HG03571 (cell line): ENCODE measurements at regions not wholly inside any gene's neighbourhood (a gene's known extent, or its start where the extent isn't known, plus 50 kb on each side); places are given as distances from the start of the nearest gene placed in this dataset.

ENCODE experiments used
- ATAC-seq: cut with Tn5 transposase; IDR thresholded peaks from one replicate; pipeline ENCODE4 v1.9.1; 2021; ENCODE audit not compliant: unreplicated experiment

DNA sequence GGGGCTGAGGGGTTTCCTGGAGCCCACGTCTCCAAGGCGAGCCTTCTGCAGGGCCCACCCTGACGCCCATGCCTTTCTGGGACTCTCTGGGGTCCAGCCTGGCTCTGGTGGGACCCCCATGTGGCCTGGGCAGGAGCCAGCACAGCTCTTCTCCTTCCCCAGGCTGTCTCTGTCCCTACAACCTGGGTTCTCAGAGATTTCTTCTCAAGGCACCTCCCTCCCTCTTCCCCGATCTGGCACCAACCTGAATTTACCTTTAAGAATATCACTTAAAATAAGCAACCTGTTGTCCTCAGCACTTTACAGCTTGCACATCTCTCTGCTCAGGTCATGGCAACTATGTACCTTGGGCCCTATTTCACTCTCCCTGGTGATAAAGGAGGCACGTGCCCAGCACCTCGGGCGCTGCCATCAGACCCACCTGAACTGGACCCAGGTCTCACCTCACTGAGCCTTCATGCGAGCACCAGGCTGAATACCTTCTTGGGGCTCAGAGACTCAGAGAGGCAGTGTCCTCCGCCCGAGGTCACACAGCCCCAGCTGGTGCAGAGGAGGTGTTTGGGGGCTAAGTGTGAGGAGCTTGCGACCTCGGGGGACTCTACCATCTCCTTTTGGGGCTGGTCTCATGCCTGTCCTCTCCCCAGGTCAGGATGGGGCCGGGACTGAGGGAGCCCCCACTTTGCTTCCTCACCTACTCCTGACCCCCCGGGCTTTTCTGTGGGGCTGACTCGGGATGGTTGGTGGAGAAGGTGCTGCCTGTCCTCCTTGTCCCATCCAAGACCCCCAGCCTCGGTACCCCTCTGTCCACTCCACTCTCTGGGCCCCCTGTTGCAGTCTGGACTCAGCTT, 217.7 kb downstream of the C9orf50 start:
- ATAC-seq, result no peak

DNA sequence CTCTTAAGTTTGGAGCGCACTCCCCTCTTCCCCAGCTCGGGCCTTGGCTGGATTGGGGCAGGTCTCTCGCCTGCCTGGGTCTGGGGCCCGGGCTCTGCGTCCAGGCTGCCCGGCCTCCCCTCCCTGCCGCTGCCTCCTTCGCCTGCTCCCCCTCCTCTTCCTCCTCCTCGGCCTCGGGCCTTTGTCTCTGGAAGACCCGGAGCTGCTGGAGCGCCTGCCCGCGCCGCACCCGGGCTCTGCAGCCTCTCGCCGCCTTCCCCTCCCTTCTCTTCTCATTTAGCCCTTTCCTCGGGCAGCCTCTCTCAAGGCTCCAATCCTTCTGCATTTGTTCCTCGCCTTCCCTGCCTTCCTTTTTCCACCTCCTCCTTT, 218.5 kb downstream of the C9orf50 start:
- ATAC-seq, result no peak

DNA sequence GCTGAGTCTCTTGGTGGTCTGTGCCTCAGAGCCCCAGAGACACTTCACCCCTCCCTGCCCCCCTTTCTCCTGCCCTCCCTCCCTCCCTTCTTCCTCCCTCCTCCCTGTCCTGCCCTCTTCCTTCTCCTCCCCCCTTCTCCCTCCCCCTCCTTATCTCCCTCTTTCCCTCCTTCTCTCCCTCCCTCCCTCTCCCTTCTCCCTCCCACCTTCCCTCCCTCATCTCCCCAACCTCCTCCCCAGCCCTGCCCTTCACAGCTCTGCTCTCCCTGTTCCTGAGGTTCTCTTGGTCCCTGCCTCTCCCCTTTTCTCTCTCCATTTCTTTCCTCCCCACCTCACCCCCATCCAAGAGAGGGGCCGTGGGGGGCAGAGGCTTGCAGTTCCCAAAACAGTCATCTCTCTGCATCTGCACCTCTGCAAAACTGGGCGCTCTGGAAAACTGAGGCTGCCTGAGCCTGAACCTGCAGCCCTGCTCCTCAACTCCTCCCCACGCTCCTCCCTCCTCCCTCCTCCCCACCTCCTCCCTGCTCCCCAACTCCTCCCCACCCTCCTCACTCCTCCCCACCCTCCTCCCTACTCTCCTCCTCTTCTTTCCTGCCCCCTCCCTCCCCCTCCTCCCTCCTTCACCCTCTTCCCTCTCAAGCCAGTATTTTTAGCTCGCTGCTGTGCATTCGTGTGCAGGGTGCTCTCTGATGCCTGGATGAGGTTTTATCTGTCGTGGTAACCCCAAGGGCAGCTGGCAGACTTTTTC, 219.1 kb downstream of the C9orf50 start:
- no peak for ATAC-seq

DNA sequence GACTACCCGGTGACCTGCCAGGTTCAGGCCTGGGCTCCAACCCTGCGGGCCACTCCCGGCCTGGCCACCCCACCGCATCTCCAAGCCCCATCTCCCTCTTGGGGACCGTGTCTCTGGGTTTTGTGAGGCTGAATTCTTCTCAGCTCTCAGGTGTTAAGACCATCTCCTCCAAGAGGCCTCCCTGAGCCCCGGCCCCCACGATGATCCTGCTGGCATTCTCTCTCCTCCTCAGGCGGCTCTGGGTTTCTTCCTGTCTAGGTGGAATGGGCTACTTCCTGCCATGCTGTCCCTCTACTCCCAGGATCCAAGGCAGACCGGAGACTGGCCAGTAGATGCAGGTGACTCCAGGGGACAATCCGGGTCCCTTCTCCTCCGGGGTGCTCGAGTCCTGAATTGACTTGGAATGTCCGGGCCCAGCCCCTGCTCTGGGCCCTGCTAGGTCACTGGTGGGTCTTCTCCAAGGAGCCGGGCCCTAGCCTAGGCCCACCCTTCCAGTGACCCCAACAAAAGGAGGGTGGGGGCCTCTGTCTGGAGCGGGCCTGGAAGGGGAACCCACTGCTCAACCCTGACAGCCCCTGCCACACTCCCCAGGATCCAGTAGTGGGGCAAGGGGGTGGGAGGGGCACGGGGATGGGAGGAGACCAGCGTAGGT, 219.8 kb downstream of the C9orf50 start:
- ATAC-seq, result no peak

DNA sequence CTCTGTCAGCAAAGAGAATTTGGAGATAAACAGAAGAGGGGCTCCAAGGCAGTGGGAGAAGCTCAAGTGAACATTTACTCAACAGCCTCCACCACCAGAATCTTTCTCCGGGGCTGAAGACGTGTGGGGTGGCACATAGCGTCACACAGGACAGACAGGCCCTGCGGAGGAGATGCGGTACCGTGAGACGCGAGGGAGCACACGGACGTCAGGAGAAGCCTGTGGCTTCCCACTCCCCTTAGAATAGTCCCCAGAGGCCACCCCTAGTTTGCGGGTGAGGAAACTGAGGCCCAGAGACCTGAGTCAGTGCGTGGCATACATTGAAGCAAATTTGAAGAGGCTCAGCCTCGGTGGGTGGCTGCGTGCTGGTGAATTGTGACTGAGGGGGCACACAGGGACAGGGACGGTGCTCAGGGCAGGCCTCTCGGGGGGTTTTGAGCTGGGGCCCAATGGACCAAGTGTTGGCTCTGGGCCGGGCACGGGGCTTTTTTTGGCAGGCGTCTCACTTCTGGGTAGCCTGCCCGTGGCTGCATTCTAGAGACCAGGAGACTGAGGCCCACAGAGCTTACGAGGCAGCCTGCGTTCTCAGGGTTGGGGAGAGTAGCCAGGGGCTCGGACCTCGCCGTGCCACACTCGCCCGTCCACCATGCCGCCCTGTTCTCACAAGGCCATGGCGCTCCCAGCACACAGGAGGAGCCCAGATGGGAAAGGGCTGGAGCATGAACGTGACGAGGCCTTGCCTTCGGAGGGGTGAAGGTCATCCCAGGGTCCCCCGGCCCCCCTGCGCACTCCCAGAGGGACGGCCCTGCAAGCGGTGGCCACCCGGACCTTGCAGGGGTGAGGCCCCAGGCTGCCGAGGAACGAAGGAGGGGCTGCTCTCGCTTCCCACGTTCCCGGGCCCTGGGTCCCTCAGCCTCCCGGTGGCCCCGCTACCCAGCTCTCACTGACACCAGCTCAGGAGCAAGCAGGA, 220.6 kb downstream of the C9orf50 start:
- ATAC-seq, result no peak

DNA sequence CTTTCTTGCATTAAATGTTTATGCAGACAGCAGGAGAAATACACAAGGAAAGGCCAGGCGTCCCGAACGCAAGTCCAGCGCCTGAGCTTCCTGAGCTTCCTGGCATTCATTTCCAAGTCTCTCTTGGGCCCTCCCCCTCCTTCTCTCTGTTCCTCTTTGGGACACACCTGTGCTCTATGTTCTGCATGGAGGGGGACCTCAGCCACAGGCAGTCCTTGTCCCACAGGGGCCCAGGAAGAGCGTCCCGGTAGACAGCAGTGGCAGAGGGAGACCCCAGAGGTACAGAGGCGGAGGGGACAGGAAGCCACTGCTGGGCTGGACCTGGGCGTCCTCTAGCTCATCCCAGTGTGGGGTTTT, 221.3 kb downstream of the C9orf50 start:
- no peak for ATAC-seq

DNA sequence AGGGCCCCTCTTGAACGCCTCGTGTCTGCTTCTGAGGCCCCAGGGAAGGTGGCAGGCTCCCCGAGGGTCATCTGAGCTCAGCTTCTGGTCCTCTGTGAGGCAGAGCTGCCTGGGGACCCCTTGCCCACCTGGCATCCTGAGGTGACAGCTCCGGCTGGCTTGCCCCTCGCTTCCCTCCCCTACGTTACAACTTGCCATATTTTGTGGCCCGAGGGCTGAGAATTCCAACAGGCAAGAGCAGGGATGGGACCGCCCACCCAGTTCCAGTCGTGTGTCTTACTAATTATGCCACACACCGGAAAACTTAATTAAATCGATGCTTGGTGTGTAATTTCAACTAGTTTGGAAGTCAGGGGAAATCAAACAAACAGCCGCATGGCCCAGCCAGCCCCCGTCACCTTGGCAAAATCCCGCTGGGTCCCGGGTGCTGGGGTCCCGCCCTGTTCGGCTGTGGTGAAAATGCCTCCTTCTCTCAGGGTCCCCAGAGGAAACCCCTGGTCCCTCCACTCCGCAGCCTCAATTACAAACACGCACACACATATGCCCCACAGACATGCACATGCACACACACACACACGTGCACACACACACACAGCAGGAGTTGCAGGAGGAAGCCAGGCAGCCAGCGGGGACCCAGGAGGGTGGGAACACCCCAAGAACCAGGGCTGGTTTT, 221.0 kb upstream of the IER5L start:
- ATAC-seq, result no peak

DNA sequence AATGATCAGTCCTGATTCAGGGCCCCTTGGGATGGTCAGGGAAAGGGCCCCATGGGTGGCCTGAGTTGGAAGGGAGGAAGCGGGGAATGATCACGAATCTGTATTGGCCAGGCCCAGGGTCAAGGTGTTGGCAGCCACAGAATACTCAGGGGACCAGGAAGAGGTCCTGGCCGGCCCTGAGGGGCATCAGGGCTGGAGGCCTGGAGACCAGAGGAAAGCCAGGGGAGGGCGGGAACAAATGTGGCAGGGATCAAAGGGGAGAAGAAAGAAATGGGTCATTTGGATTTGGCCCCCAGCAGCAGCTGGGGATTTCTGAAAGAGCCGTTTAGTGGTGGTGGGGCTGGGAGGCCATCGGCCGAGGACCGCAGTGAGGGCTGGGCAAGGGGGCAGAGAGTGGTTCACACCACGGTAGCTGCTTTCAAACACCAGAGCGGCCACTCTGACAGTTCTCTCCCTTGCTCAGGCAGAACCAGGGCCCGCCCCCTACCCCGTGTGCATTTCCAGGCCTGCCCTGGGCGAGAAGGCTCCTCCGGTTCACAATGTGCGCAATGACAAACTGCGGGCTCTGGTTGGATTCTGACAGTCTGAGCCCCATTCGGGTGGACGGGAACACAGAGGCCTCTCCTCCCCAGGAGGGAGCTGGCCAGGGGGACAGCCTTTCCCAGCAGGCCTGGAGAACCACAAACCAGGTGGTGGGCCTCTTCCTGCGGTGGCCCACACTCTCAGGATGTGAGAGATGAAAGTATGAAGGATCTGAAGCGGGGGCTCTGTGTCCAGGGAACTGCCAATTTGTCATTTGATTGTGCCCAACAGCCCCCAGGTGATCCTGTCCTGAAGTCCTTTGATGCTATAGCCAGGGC, 220.3 kb upstream of the IER5L start:
- ATAC-seq, result no peak

DNA sequence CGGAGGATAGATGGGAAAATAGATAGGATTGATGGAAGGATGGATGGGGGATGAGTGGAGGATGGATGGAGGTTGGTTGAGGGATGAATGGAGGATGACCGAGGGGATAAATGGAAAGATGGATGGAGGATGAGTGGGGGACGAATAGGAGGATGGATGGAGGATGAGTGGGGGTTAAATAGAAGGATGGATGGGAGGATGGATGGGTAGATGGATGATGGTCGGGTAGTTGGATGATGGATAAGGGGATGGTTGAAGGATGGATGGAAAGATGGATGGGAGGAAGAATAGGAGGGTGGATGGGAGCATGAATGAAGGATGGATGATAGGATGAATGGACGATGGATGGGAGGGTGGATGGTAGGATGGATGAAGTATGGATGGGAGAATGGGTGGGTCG, 219.3 kb upstream of the IER5L start:
- no peak for ATAC-seq

DNA sequence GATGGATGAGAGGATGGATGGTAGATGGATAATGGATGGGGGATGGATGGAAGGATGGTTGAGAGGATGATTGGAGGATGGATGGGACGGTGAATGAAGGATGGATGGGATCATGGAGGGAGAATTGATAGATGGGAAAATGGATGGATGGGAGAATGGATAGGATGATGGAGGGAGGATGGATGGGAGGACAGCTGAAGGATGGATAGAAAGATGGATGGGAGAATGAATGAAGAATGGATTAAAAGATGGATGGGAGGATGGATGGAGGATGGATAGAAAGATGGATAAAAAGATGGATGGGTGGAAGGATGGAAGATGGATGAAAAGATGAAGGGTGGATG, 218.3 kb upstream of the IER5L start:
- ATAC-seq, result no peak

DNA sequence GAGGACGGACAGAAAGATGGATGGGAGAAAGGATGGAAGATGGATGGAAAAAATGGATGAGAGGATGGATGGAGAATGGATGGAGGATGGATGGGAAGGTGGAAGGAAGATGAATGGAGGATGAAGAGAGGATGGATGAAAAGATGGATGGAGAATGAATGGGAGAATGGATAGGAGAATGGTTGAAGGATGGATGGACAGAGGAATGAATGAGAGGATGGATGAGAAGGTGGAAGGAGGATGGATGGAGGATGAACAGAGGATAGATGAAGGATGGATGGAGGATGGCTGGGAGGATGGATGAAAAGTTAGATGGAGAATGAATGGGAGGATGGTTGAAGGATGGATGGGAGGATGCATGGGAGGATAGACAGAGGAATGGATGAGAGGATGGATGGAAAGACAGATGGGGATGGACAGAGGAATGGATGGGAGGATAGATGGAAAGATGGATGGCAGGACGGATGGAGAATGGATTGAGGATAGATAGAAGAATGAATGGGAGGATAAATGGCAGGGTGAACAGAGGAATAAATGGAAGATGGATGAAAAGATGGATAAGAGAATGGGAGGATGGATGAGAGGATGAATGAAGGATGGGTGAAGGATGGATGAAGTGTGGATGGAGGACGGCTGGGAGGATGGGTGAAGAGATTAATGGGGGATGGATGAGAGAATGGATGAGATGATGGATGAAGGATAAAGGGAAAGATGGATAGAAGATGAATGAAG, 217.7 kb upstream of the IER5L start:
- ATAC-seq, result no peak

DNA sequence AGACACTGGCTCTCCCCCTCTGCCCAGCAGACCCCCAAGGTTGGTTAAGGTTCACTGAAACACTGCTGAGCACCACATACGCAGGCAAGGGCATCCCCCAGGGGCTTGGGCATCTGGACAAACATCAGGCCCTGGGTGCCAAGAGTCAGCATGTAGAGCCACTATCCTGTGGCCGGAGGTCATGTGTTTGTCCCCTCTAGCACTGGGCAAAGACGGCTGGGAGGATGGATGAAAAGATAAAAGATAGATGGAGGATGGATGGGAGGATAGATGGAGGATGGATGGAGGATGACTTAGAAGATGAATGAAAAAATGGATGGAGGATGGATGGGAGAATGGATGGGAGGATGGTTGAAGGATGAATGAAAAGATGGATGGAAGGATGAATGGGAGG, 216.8 kb upstream of the IER5L start:
- no peak for ATAC-seq

DNA sequence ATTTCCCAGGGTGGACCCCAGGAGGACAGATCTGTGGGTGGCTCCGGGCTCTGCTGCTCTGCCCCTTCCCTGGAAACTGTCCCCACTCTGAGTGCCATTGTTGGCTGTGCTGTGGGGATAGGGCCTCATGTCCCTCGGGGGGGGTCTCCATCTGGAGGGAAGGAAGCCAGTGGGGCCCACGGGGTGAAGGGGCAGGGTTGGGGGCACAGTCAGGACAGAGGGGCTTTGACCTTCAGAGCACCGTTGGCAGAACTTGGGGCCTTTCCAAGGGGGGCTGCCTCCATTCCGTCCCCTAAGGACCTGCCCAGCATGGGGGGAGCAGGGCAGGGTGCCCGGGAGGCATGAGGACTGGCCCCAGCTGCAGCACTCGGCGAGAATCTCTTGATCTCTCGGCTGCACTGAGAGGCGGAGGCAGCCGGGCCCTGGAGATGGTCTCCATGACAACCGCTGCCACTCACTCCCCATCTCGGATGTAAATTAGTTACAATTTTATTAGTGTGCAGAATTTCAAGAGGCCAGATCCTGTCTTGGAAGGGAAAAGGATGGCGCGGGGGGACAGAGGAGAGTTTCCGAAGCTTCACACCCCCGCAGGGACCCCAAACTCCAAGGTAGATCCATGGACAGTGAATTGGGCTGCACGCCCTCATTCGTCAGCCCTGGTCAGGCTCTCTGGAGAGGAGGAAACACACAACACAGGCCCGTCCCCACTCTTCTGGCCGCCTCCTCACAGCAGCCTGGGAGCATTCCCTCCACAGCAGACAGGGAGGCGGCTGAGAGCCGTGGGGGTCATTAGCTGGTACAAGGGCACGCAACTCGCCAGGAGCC, 216.2 kb upstream of the IER5L start:
- ATAC-seq, result no peak

DNA sequence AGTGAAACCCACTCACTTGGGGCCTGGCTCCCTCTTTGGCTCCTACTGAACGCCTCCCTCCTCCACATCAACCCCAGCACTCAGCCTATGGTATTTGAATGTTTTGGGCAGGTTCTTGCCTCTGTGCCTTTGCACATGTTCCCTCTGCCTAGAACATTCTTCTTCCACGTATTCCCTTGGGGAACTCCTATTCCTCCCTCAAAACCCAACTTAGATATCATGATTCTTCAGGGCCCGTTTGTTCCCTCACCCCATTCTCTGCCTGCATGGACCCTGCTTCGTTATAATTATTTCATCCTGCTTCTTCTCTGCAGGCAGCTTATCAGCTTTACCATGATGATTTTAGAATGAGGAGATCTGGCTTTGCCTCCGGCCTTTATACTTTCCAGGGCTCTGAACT, 215.0 kb upstream of the IER5L start:
- ATAC-seq, result no peak

DNA sequence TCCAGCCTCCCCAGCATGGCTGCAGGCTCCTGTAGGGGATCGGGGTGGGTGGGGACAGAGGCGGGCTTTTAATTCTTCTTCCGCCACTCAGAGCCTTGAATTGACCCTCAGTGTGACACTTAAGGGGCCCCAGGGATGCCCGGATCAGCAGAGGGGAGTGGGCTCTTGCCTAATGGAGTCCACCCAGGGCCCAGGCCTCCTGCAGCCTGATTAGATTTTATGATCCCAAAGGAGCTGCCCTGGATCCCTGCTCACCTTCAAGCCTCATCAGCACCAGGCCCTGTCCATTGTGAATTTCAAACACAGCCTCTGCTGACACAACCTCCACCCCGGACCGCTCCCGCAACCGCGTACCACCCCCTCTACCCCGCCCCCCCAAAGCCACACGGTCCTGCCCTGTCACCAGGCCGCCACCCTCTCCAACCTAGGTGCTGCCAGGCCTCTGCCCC, 214.1 kb upstream of the IER5L start:
- no peak for ATAC-seq

DNA sequence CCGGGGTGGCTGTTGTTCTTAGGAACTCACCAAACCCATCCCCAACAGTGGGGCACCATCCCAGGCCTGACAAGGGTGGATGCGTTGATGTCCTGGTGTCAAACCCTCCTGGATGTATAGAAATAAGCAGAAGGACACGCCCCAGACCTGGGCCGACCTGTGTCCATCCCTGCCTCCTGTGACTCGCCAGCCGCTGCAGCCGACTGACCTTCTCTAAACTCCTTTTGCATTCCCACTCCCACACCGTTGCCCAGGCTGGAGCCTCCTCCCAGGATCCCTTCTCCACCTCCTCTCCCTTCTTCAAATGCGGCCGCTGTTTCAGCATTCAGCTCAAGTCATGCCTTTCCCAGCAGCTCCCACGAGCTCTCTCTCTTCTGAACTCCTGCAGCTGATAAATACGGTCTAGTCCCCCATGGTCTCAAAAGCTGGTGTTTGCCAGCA, 213.2 kb upstream of the IER5L start:
- ATAC-seq, result no peak

DNA sequence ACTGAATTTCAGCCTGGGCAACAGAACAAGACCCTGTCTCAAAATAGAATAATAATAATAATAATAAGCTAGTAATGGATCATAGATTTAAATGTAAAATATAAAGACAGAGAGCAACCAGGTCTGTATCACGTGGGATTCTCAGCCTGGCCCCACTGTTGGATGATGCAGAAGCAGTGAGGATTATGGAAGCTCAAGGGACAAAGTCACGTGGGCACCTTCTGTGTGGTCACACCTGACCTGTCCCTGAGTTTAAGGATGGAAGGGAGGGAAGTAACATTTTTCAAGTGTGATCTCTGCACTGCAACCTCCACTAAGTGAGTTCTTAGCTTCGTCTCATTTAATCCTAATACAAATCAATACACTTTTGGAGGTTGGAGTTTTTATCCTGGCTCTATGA, 212.5 kb upstream of the IER5L start:
- no peak for ATAC-seq

DNA sequence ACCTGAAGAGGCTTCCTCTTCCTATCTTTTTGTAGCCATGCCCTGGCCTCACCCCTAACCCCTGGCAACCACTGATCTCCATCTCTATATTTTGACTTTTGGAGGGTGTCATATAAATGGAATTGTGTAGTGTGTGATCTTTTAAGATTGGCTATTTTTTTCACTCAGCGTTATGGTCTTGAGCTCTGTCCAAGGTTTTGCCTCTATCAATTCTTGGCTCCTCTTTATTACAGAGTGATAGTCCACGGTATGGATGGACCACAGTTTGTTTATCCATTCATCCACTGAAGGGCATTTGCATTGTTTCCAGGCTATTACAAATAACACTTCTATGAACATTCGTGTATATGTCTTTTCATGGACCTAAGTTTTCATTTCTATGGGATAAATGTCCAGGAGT, 209.8 kb upstream of the IER5L start:
- no peak for ATAC-seq
